ENCODE measurements at regions not wholly inside any gene's neighbourhood (a gene's known extent, or its start where the extent isn't known, plus 50 kb on each side); places are given as distances from the start of the nearest gene placed in this dataset.
"Not testable (repeated sequence)": the region's sequence is repeated elsewhere in the genome, so short reads cannot be mapped to it uniquely, and the experiment has no call there.

GRCh38 chr3:8353364-8353763, 148.3 kb upstream of the LMCD1 start:
- DNase-seq (ENCODE audit: low read depth in 2 of 2): no peak
- no peaks in the 10 kb centered on the region for H4K20me1 ChIP-seq (ENCODE audit: control insufficient read depth, extremely low read depth, insufficient read depth, low read length)
- no peak overlapping the region for H3K4me2 ChIP-seq (ENCODE audit: extremely low read depth, insufficient read depth, low read length)
- H3K27ac ChIP-seq (ENCODE audit: insufficient read depth, low read length): no peak overlapping the region
- H3K4me1 ChIP-seq (ENCODE audit: control insufficient read depth, extremely low read depth, insufficient read depth, low read length): no peaks in the 10 kb centered on the region
- TF ChIP-seq CTCF (conservative IDR thresholded peaks at IDR 0.05 in 1 of 2, IDR thresholded peaks at IDR 0.05 in 1 of 2; ENCODE audit: low read depth in 1 of 2, low read length in 2 of 2) (no peak), EZH2 (IDR thresholded peaks at IDR 0.05; ENCODE audit: low read length, missing control alignments) (no peak)
- H3K4me3 ChIP-seq (replicated peaks in 1 of 4; ENCODE audit: control extremely low read depth in 1 of 4, insufficient read depth in 1 of 4, low read depth in 3 of 4, low read length in 4 of 4): no peak overlapping the region
- H2AFZ ChIP-seq (ENCODE audit: low read length): no peak overlapping the region
- no peaks in the 10 kb centered on the region for H3K36me3 ChIP-seq (ENCODE audit: control insufficient read depth, insufficient read depth, low read length)
- H3K9me3 ChIP-seq (ENCODE audit: control insufficient read depth, insufficient read depth, low read depth, low read length): no peaks in the 10 kb centered on the region
- no peak overlapping the region for H3K9ac ChIP-seq (ENCODE audit: insufficient read depth, low read length)
- no peaks in the 10 kb centered on the region for H3K79me2 ChIP-seq (ENCODE audit: control insufficient read depth, insufficient read depth, low read length)
- H3K27me3 ChIP-seq (ENCODE audit: control insufficient read depth, insufficient read depth, low read length): no peaks in the 10 kb centered on the region

GRCh38 chr3:8355346-8355745, 146.3 kb upstream of the LMCD1 start:
- Histone ChIP-seq H3K79me2 (ENCODE audit: control insufficient read depth, insufficient read depth, low read length) (no peaks in the 10 kb centered on the region), H3K9ac (ENCODE audit: insufficient read depth, low read length) (no peak overlapping the region), H3K4me1 (ENCODE audit: control insufficient read depth, extremely low read depth, insufficient read depth, low read length) (no peaks in the 10 kb centered on the region), H4K20me1 (ENCODE audit: control insufficient read depth, extremely low read depth, insufficient read depth, low read length) (no peaks in the 10 kb centered on the region), H3K4me3 (replicated peaks in 1 of 4; ENCODE audit: control extremely low read depth in 1 of 4, insufficient read depth in 1 of 4, low read depth in 3 of 4, low read length in 4 of 4) (no peak overlapping the region), H3K27me3 (ENCODE audit: control insufficient read depth, insufficient read depth, low read length) (no peaks in the 10 kb centered on the region), H3K27ac (ENCODE audit: insufficient read depth, low read length) (no peak overlapping the region), H2AFZ (ENCODE audit: low read length) (no peak overlapping the region), H3K4me2 (ENCODE audit: extremely low read depth, insufficient read depth, low read length) (no peak overlapping the region), H3K9me3 (ENCODE audit: control insufficient read depth, insufficient read depth, low read depth, low read length) (no peaks in the 10 kb centered on the region), H3K36me3 (ENCODE audit: control insufficient read depth, insufficient read depth, low read length) (no peaks in the 10 kb centered on the region)
- no peak for DNase-seq (ENCODE audit: low read depth in 2 of 2)
- TF ChIP-seq EZH2 (IDR thresholded peaks at IDR 0.05; ENCODE audit: low read length, missing control alignments) (no peak), CTCF (conservative IDR thresholded peaks at IDR 0.05 in 1 of 2, IDR thresholded peaks at IDR 0.05 in 1 of 2; ENCODE audit: low read depth in 1 of 2, low read length in 2 of 2) (no peak)

- H3K79me2 ChIP-seq (ENCODE audit: control insufficient read depth, insufficient read depth, low read length); H2AFZ ChIP-seq (ENCODE audit: low read length); H3K4me2 ChIP-seq (ENCODE audit: extremely low read depth, insufficient read depth, low read length); H3K4me1 ChIP-seq (ENCODE audit: control insufficient read depth, extremely low read depth, insufficient read depth, low read length); H3K27me3 ChIP-seq (ENCODE audit: control insufficient read depth, insufficient read depth, low read length); DNase-seq (ENCODE audit: low read depth in 2 of 2); H3K36me3 ChIP-seq (ENCODE audit: control insufficient read depth, insufficient read depth, low read length); H4K20me1 ChIP-seq (ENCODE audit: control insufficient read depth, extremely low read depth, insufficient read depth, low read length); H3K9ac ChIP-seq (ENCODE audit: insufficient read depth, low read length); H3K27ac ChIP-seq (ENCODE audit: insufficient read depth, low read length); H3K4me3 ChIP-seq (replicated peaks in 1 of 4; ENCODE audit: control extremely low read depth in 1 of 4, insufficient read depth in 1 of 4, low read depth in 3 of 4, low read length in 4 of 4); H3K9me3 ChIP-seq (ENCODE audit: control insufficient read depth, insufficient read depth, low read depth, low read length): not testable (repeated sequence)
Observed at GRCh38 chr3:8356066-8356465, 145.6 kb upstream of the LMCD1 start.

GRCh38 chr3:8357859-8358258, 143.8 kb upstream of the LMCD1 start:
- Histone ChIP-seq H3K4me1 (ENCODE audit: control insufficient read depth, extremely low read depth, insufficient read depth, low read length) (no peaks in the 10 kb centered on the region), H4K20me1 (ENCODE audit: control insufficient read depth, extremely low read depth, insufficient read depth, low read length) (no peaks in the 10 kb centered on the region), H3K9me3 (ENCODE audit: control insufficient read depth, insufficient read depth, low read depth, low read length) (no peaks in the 10 kb centered on the region), H2AFZ (ENCODE audit: low read length) (no peak overlapping the region), H3K27ac (ENCODE audit: insufficient read depth, low read length) (no peak overlapping the region), H3K36me3 (ENCODE audit: control insufficient read depth, insufficient read depth, low read length) (no peaks in the 10 kb centered on the region), H3K4me3 (replicated peaks in 1 of 4; ENCODE audit: control extremely low read depth in 1 of 4, insufficient read depth in 1 of 4, low read depth in 3 of 4, low read length in 4 of 4) (no peak overlapping the region), H3K27me3 (ENCODE audit: control insufficient read depth, insufficient read depth, low read length) (no peaks in the 10 kb centered on the region), H3K4me2 (ENCODE audit: extremely low read depth, insufficient read depth, low read length) (no peak overlapping the region), H3K9ac (ENCODE audit: insufficient read depth, low read length) (no peak overlapping the region), H3K79me2 (ENCODE audit: control insufficient read depth, insufficient read depth, low read length) (no peaks in the 10 kb centered on the region)
- DNase-seq (ENCODE audit: low read depth in 2 of 2): no peak
- TF ChIP-seq EZH2 (IDR thresholded peaks at IDR 0.05; ENCODE audit: low read length, missing control alignments): no peak
- TF ChIP-seq CTCF (conservative IDR thresholded peaks at IDR 0.05 in 1 of 2, IDR thresholded peaks at IDR 0.05 in 1 of 2; ENCODE audit: low read depth in 1 of 2, low read length in 2 of 2): no peak
